Gastrocnemius medialis (tissue), 4 donors: ENCODE measurements at regions not wholly inside any gene's neighbourhood (a gene's known extent, or its start where the extent isn't known, plus 50 kb on each side); places are given as distances from the start of the nearest gene placed in this dataset.

ENCODE experiments used
- CTCF ChIP-seq, 5 experiments: fragments of 450-650 bp in 3 of 5; fragments of 200-600 bp in 2 of 5; sonication (generic) in 2 of 5; IDR thresholded peaks in 4 of 5; conservative IDR thresholded peaks in 1 of 5; 1 replicate in 4 of 5; 2 replicates in 1 of 5; pipeline ENCODE4 v1.5.1; 2016 to 2019; ENCODE audit warnings: antibody characterized with exemption in 5 of 5, mild to moderate bottlenecking in 3 of 5, moderate library complexity in 3 of 5
- POLR2A ChIP-seq, 2 donors: fragments of 450-650 bp; IDR thresholded peaks; one replicate each; pipeline ENCODE4 v1.6.1; 2017; ENCODE audit warnings: antibody characterized with exemption in 2 of 2, mild to moderate bottlenecking in 2 of 2, moderate library complexity in 2 of 2

DNA sequence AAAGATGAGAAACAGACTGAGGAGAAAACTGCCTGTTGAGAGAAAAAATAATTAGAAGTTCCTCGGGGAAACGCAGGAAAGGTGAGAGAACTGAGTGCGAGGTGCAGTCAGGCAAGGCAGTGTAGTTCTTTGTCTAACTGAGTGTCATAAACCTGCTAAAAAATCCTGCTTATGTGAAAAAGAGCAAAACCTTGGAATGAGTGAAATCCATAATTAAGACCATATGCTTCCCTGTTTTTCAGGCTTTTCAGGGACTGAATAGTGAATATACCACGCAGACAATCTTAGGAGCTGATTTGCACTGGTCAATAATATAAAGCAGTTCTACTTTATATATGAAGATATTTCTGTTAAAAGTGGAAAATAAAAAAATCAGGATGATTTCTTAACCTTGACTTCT, 104.9 kb downstream of the RASGEF1B start:
- TF ChIP-seq CTCF (IDR thresholded peaks at IDR 0.05 in 4 of 5, conservative IDR thresholded peaks at IDR 0.05 in 1 of 5) (no peak), POLR2A (IDR thresholded peaks at IDR 0.05) (no peak)
